HL-60 (cell line): ENCODE measurements at regions not wholly inside any gene's neighbourhood (a gene's known extent, or its start where the extent isn't known, plus 50 kb on each side); places are given as distances from the start of the nearest gene placed in this dataset.

Source experiments
- POLR2AphosphoS5 ChIP-seq: IDR thresholded peaks from 2 replicates; pipeline ENCODE4 v1.6.1; 2012; ENCODE audit warnings: low read depth
- TF ChIP-seq, protein P1 (sequence below): IDR thresholded peaks from one replicate; pipeline ENCODE4 v1.5.1; 2011; ENCODE audit warnings: low read length, control low read depth, inconsistent platforms; ENCODE audit not compliant: insufficient read depth

- TF ChIP-seq, protein P1, sequence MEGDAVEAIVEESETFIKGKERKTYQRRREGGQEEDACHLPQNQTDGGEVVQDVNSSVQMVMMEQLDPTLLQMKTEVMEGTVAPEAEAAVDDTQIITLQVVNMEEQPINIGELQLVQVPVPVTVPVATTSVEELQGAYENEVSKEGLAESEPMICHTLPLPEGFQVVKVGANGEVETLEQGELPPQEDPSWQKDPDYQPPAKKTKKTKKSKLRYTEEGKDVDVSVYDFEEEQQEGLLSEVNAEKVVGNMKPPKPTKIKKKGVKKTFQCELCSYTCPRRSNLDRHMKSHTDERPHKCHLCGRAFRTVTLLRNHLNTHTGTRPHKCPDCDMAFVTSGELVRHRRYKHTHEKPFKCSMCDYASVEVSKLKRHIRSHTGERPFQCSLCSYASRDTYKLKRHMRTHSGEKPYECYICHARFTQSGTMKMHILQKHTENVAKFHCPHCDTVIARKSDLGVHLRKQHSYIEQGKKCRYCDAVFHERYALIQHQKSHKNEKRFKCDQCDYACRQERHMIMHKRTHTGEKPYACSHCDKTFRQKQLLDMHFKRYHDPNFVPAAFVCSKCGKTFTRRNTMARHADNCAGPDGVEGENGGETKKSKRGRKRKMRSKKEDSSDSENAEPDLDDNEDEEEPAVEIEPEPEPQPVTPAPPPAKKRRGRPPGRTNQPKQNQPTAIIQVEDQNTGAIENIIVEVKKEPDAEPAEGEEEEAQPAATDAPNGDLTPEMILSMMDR: no peak
- TF ChIP-seq POLR2AphosphoS5: no peak
These were observed 228.0 kb upstream of the ID2 start for GRCh38 chr2:8453904-8454302.
